HG03045 (cell line): ENCODE measurements at regions not wholly inside any gene's neighbourhood (a gene's known extent, or its start where the extent isn't known, plus 50 kb on each side); places are given as distances from the start of the nearest gene placed in this dataset.

ENCODE experiments used
- ATAC-seq: cut with Tn5 transposase; IDR thresholded peaks from one replicate; pipeline ENCODE4 v1.9.1; 2021; ENCODE audit warnings: mild to moderate bottlenecking, moderate library complexity; ENCODE audit not compliant: unreplicated experiment

DNA sequence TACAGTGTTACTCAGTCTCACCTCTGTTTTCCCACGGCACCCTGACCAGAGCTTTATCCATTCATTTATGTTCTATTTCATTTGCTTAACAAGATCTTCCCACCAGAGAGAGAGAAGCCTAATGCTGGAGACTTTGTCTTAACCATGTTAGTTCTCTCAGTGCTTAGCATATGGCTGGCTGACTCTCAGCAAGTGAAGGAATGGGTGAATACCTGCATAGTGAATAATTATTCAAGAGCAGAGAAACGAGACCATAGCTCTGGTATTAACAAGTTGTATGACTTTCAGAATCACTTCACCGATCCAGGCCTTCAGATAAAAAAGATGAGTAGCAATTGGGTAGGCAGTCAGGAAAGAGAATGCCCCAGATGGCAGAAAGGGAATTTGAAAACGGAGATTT is 686.3 kb downstream of the LIG4 start:
- no peak for ATAC-seq

- no peak for ATAC-seq
Measured at GRCh38 chr13:107518780-107519179, 696.6 kb downstream of the LIG4 start.

GRCh38 chr13:107518292-107518691 is 697.0 kb downstream of the LIG4 start:
- no peak for ATAC-seq

GRCh38 chr13:107516517-107516916 is 698.8 kb downstream of the LIG4 start:
- ATAC-seq: no peak

GRCh38 chr13:107512551-107512950 is 702.8 kb downstream of the LIG4 start:
- no peak for ATAC-seq

- no peak for ATAC-seq
Measured at GRCh38 chr13:107497661-107498060, 717.7 kb downstream of the LIG4 start.

DNA sequence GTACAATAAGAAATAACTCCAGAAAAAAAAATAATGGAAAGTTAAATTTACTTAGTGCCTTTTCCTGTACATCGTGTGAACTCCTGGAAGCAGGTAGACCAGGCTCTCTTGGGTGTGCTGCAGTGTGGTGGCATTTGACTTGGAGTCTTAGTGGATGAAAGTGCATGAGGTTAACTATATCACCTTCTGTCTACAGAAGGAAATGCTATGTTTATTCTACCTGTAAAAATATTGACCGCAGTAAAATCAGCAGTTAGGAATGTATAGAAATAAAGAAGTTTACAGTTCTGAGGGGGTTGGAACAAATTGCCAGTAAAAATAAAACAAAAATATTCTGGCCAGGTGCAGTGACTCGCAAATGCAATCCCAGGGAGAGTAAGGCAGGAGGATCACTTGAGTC is 722.1 kb downstream of the LIG4 start:
- no peak for ATAC-seq

DNA sequence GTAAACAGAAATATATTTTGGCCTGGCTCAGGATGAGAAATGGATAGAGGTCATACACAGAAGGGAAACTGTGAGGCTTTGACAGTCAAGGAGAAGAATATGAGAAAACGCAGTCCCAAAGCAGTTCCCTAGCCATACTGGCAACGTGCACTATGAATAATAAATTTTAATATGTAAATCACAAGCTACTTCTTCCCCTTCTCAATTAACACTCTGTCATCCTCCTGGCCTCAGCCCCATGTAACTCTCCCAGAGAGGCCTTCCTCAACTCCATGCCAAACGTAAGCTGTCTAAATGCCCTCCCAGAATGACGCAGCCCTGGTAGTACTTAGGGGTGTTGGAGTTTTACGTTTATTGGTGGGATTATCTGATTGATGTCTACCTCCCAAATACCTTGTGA is 732.6 kb downstream of the LIG4 start:
- no peak for ATAC-seq

DNA sequence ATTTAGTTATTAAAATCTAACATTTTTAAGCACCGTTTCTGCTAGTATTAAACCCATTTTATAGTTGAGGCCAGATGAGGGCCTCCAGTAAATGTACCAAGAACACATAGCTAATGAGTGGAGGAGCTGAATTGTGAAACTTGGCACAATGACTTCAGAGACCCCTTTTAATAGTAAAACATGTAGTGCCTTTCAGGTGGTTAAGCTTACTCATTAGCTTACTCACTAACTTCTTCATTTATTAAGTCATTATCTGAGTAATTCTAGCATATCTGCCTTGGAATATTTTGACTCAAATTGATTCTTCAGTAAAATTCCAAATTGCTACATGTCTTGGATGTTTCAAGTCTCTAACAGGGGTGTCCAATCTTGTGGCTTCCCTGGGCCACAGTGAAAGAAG is 735.2 kb downstream of the LIG4 start:
- no peak for ATAC-seq

- no peak for ATAC-seq
Measured at GRCh38 chr13:107477772-107478379, 737.5 kb downstream of the LIG4 start.

DNA sequence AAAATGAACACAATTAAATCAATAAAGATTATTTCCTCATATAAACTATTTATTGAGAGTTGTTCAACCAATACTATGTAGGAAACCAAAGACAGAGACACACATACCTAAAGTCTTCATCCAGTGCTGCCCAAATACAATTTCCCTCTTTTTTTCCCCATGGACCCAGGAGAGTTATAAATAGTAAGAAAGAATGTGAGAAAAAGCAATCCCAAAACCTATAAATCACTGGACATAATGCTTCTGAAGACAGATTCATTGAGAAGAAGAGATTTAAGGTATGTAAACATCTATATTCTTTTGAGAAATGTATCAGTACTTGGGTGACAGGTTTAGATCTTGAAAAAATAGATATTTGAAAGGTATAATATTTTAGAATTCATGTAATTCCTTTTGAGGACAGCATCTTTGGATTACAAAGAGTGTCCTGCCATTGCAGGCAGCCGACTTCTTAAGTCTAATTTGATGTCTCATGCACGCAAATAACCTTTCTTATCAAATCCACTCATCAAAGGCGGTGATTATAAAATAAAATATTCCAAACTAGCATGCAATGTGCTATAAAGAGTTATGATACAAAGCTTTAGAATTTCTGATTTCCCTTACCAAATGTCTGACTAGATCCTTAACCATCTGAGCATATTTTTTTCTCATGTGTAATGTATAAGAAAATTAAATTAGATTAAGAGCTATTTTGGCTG is 739.4 kb downstream of the LIG4 start:
- ATAC-seq: no peak

DNA sequence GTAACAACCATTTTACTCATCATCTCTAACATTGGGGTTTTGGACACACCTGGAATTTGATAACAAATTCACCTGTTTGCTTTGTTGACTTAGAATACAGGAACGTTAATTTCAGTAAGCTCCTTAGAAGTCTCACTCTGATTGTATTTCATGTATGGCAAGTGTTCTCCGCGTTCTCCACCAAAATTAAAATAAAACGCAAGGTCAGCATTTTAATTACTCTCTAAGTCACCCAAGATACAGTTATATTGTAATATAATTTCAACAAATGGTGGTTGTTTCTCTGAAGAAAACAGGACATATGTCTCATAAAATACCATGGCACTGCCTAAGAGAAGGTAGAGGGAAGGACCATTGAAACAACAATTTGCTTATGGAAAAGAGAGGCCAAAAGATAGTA is 742.1 kb downstream of the LIG4 start:
- ATAC-seq: no peak

DNA sequence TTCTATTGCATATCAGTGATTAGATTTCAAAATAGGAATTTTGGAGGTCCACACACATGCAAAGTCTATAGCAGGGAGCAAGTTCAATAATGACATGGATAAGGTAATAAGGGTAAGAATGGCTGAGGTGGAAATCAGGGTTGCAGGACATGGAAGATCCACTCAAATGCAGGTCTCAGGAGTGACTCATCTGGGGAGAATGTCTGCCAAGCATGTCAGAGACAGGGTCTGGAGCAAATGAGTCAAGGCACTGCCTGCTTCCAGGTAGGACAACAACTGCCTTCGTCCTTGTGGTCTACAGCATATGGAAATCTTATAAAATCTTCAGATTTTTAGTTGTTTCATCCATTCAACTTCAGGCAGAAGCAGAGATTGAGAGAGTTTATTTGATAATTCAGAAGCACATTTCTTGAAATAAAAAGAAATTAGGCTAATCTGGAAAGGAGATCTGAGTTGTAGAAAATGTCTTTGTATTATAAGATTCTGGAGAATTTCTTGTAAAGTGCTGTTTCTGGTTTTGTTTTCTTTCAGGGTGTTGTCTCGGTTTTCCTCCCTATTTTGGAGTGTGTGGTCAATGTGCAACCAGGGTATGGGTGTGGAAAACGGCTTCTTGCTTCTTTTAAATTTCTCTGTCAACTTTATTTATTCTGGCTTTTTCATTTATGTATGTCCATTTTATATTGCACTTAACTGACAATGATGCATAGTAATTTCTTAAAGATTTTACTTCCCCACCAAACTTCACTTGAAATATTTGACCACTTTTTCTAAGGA is 748.8 kb downstream of the LIG4 start:
- ATAC-seq: no peak

GRCh38 chr13:107462501-107462900 is 752.8 kb downstream of the LIG4 start:
- ATAC-seq: no peak

DNA sequence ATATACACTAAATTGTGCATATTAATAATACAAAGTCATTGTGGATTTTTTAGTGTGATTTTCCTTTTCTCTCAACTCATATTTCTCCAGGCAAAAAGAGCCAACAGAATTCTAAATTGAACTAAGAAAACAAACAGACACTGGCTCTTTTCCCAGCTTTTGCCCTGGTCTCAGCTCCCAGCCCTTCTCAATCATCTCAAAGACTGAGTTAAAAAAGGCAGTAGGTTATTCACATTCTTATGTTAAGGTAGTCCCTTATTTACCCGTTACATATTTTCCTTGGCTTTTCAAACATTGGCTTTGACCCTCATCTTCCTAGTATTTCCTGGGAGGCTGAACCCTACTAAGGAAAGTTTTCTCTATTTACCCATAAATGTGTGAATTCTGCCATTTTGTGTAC is 753.6 kb downstream of the LIG4 start:
- ATAC-seq: no peak

- no peak for ATAC-seq
Measured at GRCh38 chr13:107459430-107459829, 755.9 kb downstream of the LIG4 start.

- ATAC-seq: no peak
Measured at GRCh38 chr13:107458269-107458668, 757.1 kb downstream of the LIG4 start.

GRCh38 chr13:107457686-107458085 is 757.6 kb downstream of the LIG4 start:
- ATAC-seq: no peak

- no peak for ATAC-seq
Measured at GRCh38 chr13:107456431-107456830, 758.9 kb downstream of the LIG4 start.

GRCh38 chr13:107452833-107453232 is 762.5 kb downstream of the LIG4 start:
- ATAC-seq: no peak

GRCh38 chr13:107450931-107451330 is 764.4 kb downstream of the LIG4 start:
- no peak for ATAC-seq

DNA sequence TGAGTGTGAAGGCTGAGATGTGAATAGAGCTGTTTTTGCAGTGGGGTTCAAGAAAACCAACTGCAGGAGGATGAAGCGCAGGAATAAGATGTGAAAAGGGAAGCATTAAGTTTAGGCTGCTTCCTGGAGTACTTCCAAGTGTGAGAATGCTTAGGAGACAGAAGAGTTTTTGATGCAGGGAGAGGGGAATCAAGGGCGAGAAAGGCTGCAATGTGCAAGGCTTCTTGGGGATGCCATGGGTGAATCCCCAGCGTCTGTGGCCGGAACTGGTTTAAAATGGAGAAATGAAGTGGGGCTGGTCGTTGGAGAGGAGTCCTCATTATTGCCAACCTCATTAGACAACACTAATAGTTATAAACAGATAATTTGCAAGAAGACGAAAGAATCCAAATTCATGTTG is 764.9 kb downstream of the LIG4 start:
- ATAC-seq: no peak
